Coronary artery (tissue), 2 donors: ENCODE measurements at regions not wholly inside any gene's neighbourhood (a gene's known extent, or its start where the extent isn't known, plus 50 kb on each side); places are given as distances from the start of the nearest gene placed in this dataset.
"Not testable (repeated sequence)": the region's sequence is repeated elsewhere in the genome, so short reads cannot be mapped to it uniquely, and the experiment has no call there.

ENCODE experiments used
- DNase-seq: peaks from one replicate; pipeline ENCODE4 v3.0.0-alpha.2; 2017; ENCODE audit warnings: low spot score
- H3K27ac ChIP-seq, 2 donors: fragments of 200-600 bp; sonication (generic); one replicate each; pipeline ENCODE4 v1.5.1; 2016 to 2019
- H3K4me3 ChIP-seq: fragments of 200-600 bp; sonication (generic); 2 replicates; pipeline ENCODE4 v1.5.1; 2016; ENCODE audit warnings: mild to moderate bottlenecking, moderate library complexity
- CTCF ChIP-seq: fragments of 200-600 bp; sonication (generic); IDR thresholded peaks from one replicate; pipeline ENCODE4 v1.5.1; 2019; ENCODE audit warnings: antibody characterized with exemption

- TF ChIP-seq CTCF, result no peak
- no peak overlapping the region for H3K4me3 ChIP-seq
- no peak for DNase-seq
- no peak overlapping the region for H3K27ac ChIP-seq
Measured at GRCh38 chr12:131628023-131628740, 82.7 kb upstream of the SFSWAP start.

- no peak for DNase-seq
- TF ChIP-seq CTCF, result no peak
- Histone ChIP-seq H3K27ac (no peak overlapping the region), H3K4me3 (no peak overlapping the region)
Measured at GRCh38 chr12:131628766-131629448, 82.0 kb upstream of the SFSWAP start.

GRCh38 chr12:131631230-131631629 lies 79.7 kb upstream of the SFSWAP start:
- H3K27ac ChIP-seq, result no peak overlapping the region
- DNase-seq, result no peak
- no peak overlapping the region for H3K4me3 ChIP-seq
- no peak for TF ChIP-seq CTCF

- H3K4me3 ChIP-seq, DNase-seq, H3K27ac ChIP-seq: not testable (repeated sequence)
Measured at GRCh38 chr12:131631889-131632651, 78.8 kb upstream of the SFSWAP start.

- H3K4me3 ChIP-seq, H3K27ac ChIP-seq, DNase-seq: not testable (repeated sequence)
Measured at GRCh38 chr12:131632652-131633023, 78.3 kb upstream of the SFSWAP start.

- H3K27ac ChIP-seq, H3K4me3 ChIP-seq, DNase-seq: not testable (repeated sequence)
Measured at GRCh38 chr12:131633610-131634009, 77.3 kb upstream of the SFSWAP start.

- no peak for DNase-seq
- no peak overlapping the region for H3K27ac ChIP-seq
- TF ChIP-seq CTCF, result no peak
- no peak overlapping the region for H3K4me3 ChIP-seq
Measured at GRCh38 chr12:131634037-131634436, 76.9 kb upstream of the SFSWAP start.

GRCh38 chr12:131635012-131635411 lies 75.9 kb upstream of the SFSWAP start:
- H3K4me3 ChIP-seq, H3K27ac ChIP-seq, DNase-seq: not testable (repeated sequence)

GRCh38 chr12:131635491-131636122 lies 75.3 kb upstream of the SFSWAP start:
- TF ChIP-seq CTCF, result no peak
- Histone ChIP-seq H3K4me3 (no peak overlapping the region), H3K27ac (no peak overlapping the region)
- DNase-seq, result no peak
